ENCODE measurements at regions not wholly inside any gene's neighbourhood (a gene's known extent, or its start where the extent isn't known, plus 50 kb on each side); places are given as distances from the start of the nearest gene placed in this dataset.

DNA sequence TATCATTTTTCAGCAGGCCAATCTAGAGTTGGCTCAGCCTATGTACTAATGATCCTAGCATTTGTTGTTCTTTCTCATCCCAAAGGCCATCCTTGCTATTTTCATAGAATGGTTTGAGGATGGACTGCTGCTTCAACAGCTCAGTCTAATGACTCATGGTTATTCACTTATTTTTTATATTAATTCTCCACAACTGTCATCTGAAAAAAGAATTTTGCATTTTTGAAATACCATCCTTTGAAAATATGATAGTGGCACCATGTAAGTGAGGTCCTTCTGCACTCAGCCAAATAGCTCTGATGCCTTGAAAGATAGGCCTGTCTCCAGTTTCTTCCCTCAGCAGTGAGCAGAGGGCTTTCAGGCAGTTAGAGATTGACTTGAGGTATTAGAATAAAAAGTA lies 377.5 kb downstream of the LMO4 start:
- H3K9me3 ChIP-seq: no peaks in the 10 kb centered on the region
- H3K4me3 ChIP-seq: no peak overlapping the region
- no peaks in the 10 kb centered on the region for H3K36me3 ChIP-seq (replicated peaks in 1 of 2; ENCODE audit: insufficient read depth in 1 of 2, low read depth in 2 of 2)
- DNase-seq (no peak), ATAC-seq (no peak)
- H3K27me3 ChIP-seq: no peaks in the 10 kb centered on the region
- TF ChIP-seq POLR2A (IDR thresholded peaks at IDR 0.05): no peak
- H3K27ac ChIP-seq: no peak overlapping the region
- intact Hi-C loops (cut with DNase I): no loop called here
- no peaks in the 10 kb centered on the region for H3K4me1 ChIP-seq

DNA sequence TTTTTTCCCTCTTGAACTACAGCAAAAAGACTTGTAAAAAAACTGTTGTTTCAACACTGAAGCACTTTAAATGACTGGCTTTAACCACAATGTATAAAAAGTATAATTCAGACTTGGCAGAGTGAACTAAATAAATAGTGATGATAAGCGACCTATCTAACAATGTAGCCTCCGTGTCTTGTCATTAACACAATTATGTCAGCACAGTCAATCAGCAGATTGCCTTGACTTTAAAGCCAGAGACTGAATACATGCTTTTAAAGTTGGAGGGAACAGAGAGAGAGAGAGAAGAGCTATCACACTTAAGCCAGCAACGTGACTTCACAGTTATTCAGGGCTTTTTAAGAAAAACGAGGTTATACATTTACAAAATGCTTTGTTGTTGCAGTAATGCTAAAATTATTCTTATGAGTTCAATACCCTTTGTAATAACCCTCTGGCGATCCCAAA lies 378.1 kb downstream of the LMO4 start:
- 58 to 62% methylated on average over 5 of the region's 5 CpGs for WGBS, 2 donors
- Histone ChIP-seq H3K27ac (no peak overlapping the region), H3K9me3 (no peaks in the 10 kb centered on the region), H3K4me3 (no peak overlapping the region), H3K27me3 (no peaks in the 10 kb centered on the region), H3K36me3 (replicated peaks in 1 of 2; ENCODE audit: insufficient read depth in 1 of 2, low read depth in 2 of 2) (no peaks in the 10 kb centered on the region), H3K4me1 (no peaks in the 10 kb centered on the region)
- ATAC-seq (no peak), DNase-seq (no peak)
- TF ChIP-seq CTCF (IDR thresholded peaks at IDR 0.05): no peak
- no peak for TF ChIP-seq POLR2A (IDR thresholded peaks at IDR 0.05)
- intact Hi-C loops (cut with DNase I): no loop called here

DNA sequence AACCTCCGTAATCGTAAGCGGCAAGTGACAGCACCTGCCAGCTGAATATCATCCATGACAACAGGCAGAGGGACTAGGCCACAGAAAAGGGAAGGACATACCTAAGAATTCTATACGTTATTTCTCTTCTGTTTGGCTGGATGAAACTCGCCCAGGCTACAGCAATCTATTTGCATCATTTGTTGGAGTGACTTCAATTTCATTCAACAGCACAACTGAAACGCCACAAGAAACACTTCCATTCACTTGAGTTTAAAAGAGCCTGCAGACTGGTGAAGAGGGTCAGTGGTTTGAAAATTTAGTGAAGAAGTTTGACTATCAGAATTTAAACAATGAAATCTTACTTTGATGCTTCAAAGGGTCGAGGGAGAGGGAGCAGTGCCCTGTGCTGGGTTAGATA lies 378.7 kb downstream of the LMO4 start:
- WGBS, 2 donors: 87 to 88% methylated on average over 7 of the region's 7 CpGs
- no peak for ATAC-seq
- no peaks in the 10 kb centered on the region for H3K36me3 ChIP-seq (replicated peaks in 1 of 2; ENCODE audit: insufficient read depth in 1 of 2, low read depth in 2 of 2)

GRCh38 chr1:87712261-87713010 lies 383.8 kb downstream of the LMO4 start:
- H3K27ac ChIP-seq: no peak overlapping the region
- DNase-seq (no peak), ATAC-seq (no peak)
- intact Hi-C loops (cut with DNase I): no loop called here
- no peaks in the 10 kb centered on the region for H3K4me1 ChIP-seq
- 72 to 81% methylated on average over 2 of the region's 2 CpGs for WGBS, 2 donors
- H3K4me3 ChIP-seq: no peak overlapping the region
- no peaks in the 10 kb centered on the region for H3K27me3 ChIP-seq
- no peak for TF ChIP-seq POLR2A (IDR thresholded peaks at IDR 0.05)
- TF ChIP-seq CTCF (IDR thresholded peaks at IDR 0.05): no peak
- H3K9me3 ChIP-seq: no peaks in the 10 kb centered on the region
- no peaks in the 10 kb centered on the region for H3K36me3 ChIP-seq (replicated peaks in 1 of 2; ENCODE audit: insufficient read depth in 1 of 2, low read depth in 2 of 2)

More for the DNA sequence above, 378.7 kb downstream of the LMO4 start:
- DNase-seq: no peak
- H3K27me3 ChIP-seq: no peaks in the 10 kb centered on the region
- H3K4me1 ChIP-seq: no peaks in the 10 kb centered on the region
- TF ChIP-seq POLR2A (IDR thresholded peaks at IDR 0.05) (no peak), CTCF (IDR thresholded peaks at IDR 0.05) (no peak)
- H3K9me3 ChIP-seq: no peaks in the 10 kb centered on the region
- intact Hi-C loops (cut with DNase I): no loop called here
- no peak overlapping the region for H3K27ac ChIP-seq
- H3K4me3 ChIP-seq: no peak overlapping the region

GRCh38 chr1:87714278-87714677 lies 385.6 kb downstream of the LMO4 start:
- peaks cover 6% of the 10 kb centered on the region for H3K4me1 ChIP-seq
- intact Hi-C loops (cut with DNase I): no loop called here
- no peak overlapping the region for H3K27ac ChIP-seq
- no peaks in the 10 kb centered on the region for H3K9me3 ChIP-seq
- ATAC-seq: no peak
- H3K4me3 ChIP-seq: no peak overlapping the region
- 60 to 77% methylated on average over 2 of the region's 2 CpGs for WGBS, 2 donors
- no peaks in the 10 kb centered on the region for H3K27me3 ChIP-seq
- no peaks in the 10 kb centered on the region for H3K36me3 ChIP-seq (replicated peaks in 1 of 2; ENCODE audit: insufficient read depth in 1 of 2, low read depth in 2 of 2)
- TF ChIP-seq CTCF (IDR thresholded peaks at IDR 0.05) (no peak), POLR2A (IDR thresholded peaks at IDR 0.05) (no peak)
- no peak for DNase-seq

Data from body of pancreas (tissue), 4 donors.